HG03575 (cell line): ENCODE measurements at regions not wholly inside any gene's neighbourhood (a gene's known extent, or its start where the extent isn't known, plus 50 kb on each side); places are given as distances from the start of the nearest gene placed in this dataset.
"Not testable (repeated sequence)": the region's sequence is repeated elsewhere in the genome, so short reads cannot be mapped to it uniquely, and the experiment has no call there.

Source experiments
- ATAC-seq: cut with Tn5 transposase; IDR thresholded peaks from one replicate; pipeline ENCODE4 v1.9.1; 2021; ENCODE audit not compliant: unreplicated experiment, insufficient number of reproducible peaks, low FRiP score; ENCODE audit errors: extremely low read depth

- not testable (repeated sequence) for ATAC-seq
Observed at GRCh38 chr7:45335024-45335423, 177.4 kb downstream of the RAMP3 start.

GRCh38 chr7:45342236-45342635 lies 184.6 kb downstream of the RAMP3 start:
- ATAC-seq: no peak

GRCh38 chr7:45343746-45344145 lies 186.2 kb downstream of the RAMP3 start:
- no peak for ATAC-seq

- no peak for ATAC-seq
Observed at GRCh38 chr7:45347804-45348203, 190.2 kb downstream of the RAMP3 start.

GRCh38 chr7:45349090-45349489 lies 191.5 kb downstream of the RAMP3 start:
- ATAC-seq: no peak

GRCh38 chr7:45350896-45351295 lies 193.3 kb downstream of the RAMP3 start:
- no peak for ATAC-seq

- no peak for ATAC-seq
Observed at GRCh38 chr7:45358287-45358686, 200.7 kb downstream of the RAMP3 start.

GRCh38 chr7:45359250-45359649 lies 201.7 kb downstream of the RAMP3 start:
- no peak for ATAC-seq

- ATAC-seq: no peak
Observed at GRCh38 chr7:45359776-45360175, 202.2 kb downstream of the RAMP3 start.

GRCh38 chr7:45363669-45364068 lies 206.1 kb downstream of the RAMP3 start:
- no peak for ATAC-seq

- no peak for ATAC-seq
Observed at GRCh38 chr7:45365341-45365740, 207.8 kb downstream of the RAMP3 start.

GRCh38 chr7:45366475-45366874 lies 207.7 kb upstream of the ADCY1 start:
- ATAC-seq: no peak

- ATAC-seq: no peak
Observed at GRCh38 chr7:45367026-45367425, 207.1 kb upstream of the ADCY1 start.

- no peak for ATAC-seq
Observed at GRCh38 chr7:45368129-45368807, 205.9 kb upstream of the ADCY1 start.

- ATAC-seq: no peak
Observed at GRCh38 chr7:45384499-45384898, 189.7 kb upstream of the ADCY1 start.

- no peak for ATAC-seq
Observed at GRCh38 chr7:45387837-45388236, 186.3 kb upstream of the ADCY1 start.

GRCh38 chr7:45389073-45389872 lies 184.9 kb upstream of the ADCY1 start:
- ATAC-seq: no peak

GRCh38 chr7:45390180-45390579 lies 184.0 kb upstream of the ADCY1 start:
- ATAC-seq: no peak

- ATAC-seq: no peak
Observed at GRCh38 chr7:45390731-45391130, 183.4 kb upstream of the ADCY1 start.

- no peak for ATAC-seq
Observed at GRCh38 chr7:45391618-45392451, 182.3 kb upstream of the ADCY1 start.
